ENCODE measurements at regions not wholly inside any gene's neighbourhood (a gene's known extent, or its start where the extent isn't known, plus 50 kb on each side); places are given as distances from the start of the nearest gene placed in this dataset.

DNA sequence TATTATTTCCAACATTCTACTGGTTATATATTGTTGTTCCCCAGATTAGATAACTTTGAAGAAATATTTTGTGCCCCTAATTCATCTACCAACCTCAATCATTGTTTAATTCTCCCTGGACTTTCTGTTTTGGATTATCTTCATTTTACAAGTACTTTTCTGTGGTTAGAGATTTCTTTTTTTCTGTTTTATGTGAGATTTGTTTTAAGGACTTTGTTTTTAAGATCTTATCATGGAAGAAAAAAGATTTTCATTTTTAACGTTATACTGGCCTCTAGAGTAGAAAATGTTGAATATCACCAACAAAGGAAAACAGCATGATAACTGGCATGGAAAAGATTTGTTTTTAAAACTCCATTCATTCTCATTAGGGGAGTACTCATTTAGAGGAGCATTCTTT is 210.9 kb upstream of the KCNMB2 start:
- TF ChIP-seq POLR2A (IDR thresholded peaks at IDR 0.05; ENCODE audit: low read depth, low read length) (no peak), TAF1 (IDR thresholded peaks at IDR 0.05; ENCODE audit: low read depth, low read length) (no peak), PAX5 (IDR thresholded peaks at IDR 0.05; ENCODE audit: insufficient read depth, low read length, severe bottlenecking) (no peak)

All from GM12891 (cell line).